BJ (cell line): ENCODE measurements at regions not wholly inside any gene's neighbourhood (a gene's known extent, or its start where the extent isn't known, plus 50 kb on each side); places are given as distances from the start of the nearest gene placed in this dataset.

ENCODE experiments used
- CTCF ChIA-PET: fragments of 350-600 bp; formaldehyde crosslinking; extraction: SDS; loops from one replicate; lab custom pipeline; 2021; ENCODE audit warnings: antibody characterized with exemption, inconsistent platforms; lab: Yijun Ruan, JAX
- POLR2A ChIA-PET: fragments of 300-600 bp; sonication (Branson Sonifier 250); formaldehyde crosslinking; extraction: SDS; loops from one replicate; lab custom pipeline; 2021; ENCODE audit warnings: antibody characterized with exemption; lab: Charles Lee
- DNase-seq: peaks from one replicate; pipeline ENCODE4 v3.0.0-alpha.2; 2011; ENCODE audit warnings: low read depth
- H3K27me3 ChIP-seq: 2 replicates; pipeline ENCODE4 v1.6.0; 2011; ENCODE audit warnings: low read length; ENCODE audit not compliant: control insufficient read depth, insufficient read depth
- H3K36me3 ChIP-seq: 2 replicates; pipeline ENCODE4 v1.5.1; 2011; ENCODE audit warnings: low read length; ENCODE audit not compliant: control insufficient read depth, insufficient read depth
- H3K4me3 ChIP-seq: 2 replicates; pipeline ENCODE4 v1.5.1; 2011; ENCODE audit warnings: low read depth, mild to moderate bottlenecking, control low read depth, low read length
- TF ChIP-seq, protein P1 (sequence below): IDR thresholded peaks from 2 replicates; pipeline ENCODE4 v1.5.1; 2011; ENCODE audit warnings: low read depth, mild to moderate bottlenecking, control low read depth, inconsistent platforms, low read length, moderate library complexity; ENCODE audit not compliant: insufficient read depth

DNA sequence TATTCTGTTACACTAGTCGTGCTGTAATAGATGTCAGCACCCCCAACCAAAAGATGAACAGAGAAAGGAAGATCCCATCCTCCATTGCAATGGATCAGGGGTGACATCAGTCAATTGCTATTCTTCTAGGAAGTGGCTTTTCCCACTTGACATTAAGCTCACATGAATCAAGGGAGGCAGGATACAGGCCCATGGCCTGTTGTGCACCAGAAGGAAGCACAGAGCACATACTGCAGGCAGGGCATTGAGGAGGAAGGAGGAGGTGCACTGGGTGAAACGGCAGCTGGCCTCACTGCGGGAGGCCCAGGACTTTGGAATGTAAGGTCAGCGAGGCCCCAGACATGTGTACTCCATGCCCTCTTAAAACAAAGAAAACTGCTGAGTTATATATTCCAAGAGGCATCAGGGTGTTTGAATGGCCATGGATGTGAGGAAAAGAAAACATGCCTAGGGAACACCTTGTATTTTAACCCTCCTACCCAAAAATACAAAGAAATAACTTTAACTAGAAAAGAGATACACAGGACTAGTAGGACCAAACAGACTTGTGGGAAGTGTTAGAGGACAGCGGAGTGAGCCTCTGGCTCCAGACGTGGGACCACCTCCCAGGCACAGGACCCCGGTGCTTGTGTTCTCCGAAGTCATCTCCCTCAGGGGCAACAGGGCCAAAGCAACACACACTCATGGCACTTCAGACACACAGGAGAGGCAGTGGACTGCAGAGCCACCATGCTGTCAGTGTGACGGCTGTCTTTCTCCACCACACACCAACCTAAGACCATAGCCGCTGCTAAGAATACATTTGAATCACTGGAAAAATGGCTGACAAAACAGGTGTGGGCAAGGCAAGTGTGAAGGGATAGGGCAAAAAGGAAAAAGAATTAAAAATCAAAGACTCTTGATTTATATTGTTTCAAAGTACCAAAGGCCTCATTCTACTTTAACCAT is 51.4 kb upstream of the RIOK3 start:
- ChIA-PET POLR2A (no interaction called here), CTCF (interaction anchor here (0.6 to 3.6 kb wide), 5 partner anchors 11 to 270 kb away, joined by 3 to 19 read pairs (median 4); no protein-coding TSS in a partner anchor)
- no peaks in the 10 kb centered on the region for H3K27me3 ChIP-seq
- H3K4me3 ChIP-seq = no peak overlapping the region
- TF ChIP-seq, protein P1, sequence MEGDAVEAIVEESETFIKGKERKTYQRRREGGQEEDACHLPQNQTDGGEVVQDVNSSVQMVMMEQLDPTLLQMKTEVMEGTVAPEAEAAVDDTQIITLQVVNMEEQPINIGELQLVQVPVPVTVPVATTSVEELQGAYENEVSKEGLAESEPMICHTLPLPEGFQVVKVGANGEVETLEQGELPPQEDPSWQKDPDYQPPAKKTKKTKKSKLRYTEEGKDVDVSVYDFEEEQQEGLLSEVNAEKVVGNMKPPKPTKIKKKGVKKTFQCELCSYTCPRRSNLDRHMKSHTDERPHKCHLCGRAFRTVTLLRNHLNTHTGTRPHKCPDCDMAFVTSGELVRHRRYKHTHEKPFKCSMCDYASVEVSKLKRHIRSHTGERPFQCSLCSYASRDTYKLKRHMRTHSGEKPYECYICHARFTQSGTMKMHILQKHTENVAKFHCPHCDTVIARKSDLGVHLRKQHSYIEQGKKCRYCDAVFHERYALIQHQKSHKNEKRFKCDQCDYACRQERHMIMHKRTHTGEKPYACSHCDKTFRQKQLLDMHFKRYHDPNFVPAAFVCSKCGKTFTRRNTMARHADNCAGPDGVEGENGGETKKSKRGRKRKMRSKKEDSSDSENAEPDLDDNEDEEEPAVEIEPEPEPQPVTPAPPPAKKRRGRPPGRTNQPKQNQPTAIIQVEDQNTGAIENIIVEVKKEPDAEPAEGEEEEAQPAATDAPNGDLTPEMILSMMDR = no peak
- DNase-seq = no peak
- H3K36me3 ChIP-seq = no peaks in the 10 kb centered on the region
